Psoas muscle (tissue), 7 donors: ENCODE measurements at regions not wholly inside any gene's neighbourhood (a gene's known extent, or its start where the extent isn't known, plus 50 kb on each side); places are given as distances from the start of the nearest gene placed in this dataset.
"Not testable (repeated sequence)": the region's sequence is repeated elsewhere in the genome, so short reads cannot be mapped to it uniquely, and the experiment has no call there.

Experiments used
- ATAC-seq, 4 donors: fragments of 200-7000 bp; cut with Tn5 transposase; one replicate each; pipeline ENCODE4 v1.9.1; 2020; ENCODE audit warnings: moderate library complexity in 3 of 4, mild to moderate bottlenecking in 2 of 4
- DNase-seq, 2 donors: peaks; one replicate each; pipeline ENCODE4 v3.0.0-alpha.2; 2020
- H3K27ac ChIP-seq: fragments of 200-600 bp; one replicate; pipeline ENCODE4 v1.8.0; 2022
- H3K27me3 ChIP-seq, 3 donors: fragments of 200-600 bp in 1 of 3; one replicate each; pipeline versions ENCODE4 v1.6.1 to v1.8.0; 2013 to 2022; ENCODE audit warnings: low read length in 2 of 3, mild to moderate bottlenecking in 2 of 3, moderate library complexity in 1 of 3; ENCODE audit not compliant: insufficient read depth in 3 of 3
- H3K36me3 ChIP-seq, 2 donors: fragments of 200-600 bp in 1 of 2; one replicate each; pipeline versions ENCODE4 v1.6.1 to v1.8.0; 2013 to 2022; ENCODE audit warnings: low read depth in 1 of 2, mild to moderate bottlenecking in 1 of 2, moderate library complexity in 1 of 2; ENCODE audit not compliant: insufficient read depth in 1 of 2
- H3K4me1 ChIP-seq: fragments of 200-600 bp; one replicate; pipeline ENCODE4 v1.8.0; 2022
- H3K4me3 ChIP-seq: fragments of 200-600 bp; one replicate; pipeline ENCODE4 v1.8.0; 2022; ENCODE audit warnings: mild to moderate bottlenecking
- H3K9me3 ChIP-seq: fragments of 200-600 bp; one replicate; pipeline ENCODE4 v1.8.0; 2022
- WGBS, 3 donors: extraction: QIAGEN DNeasy Blood & Tissue Kit; methylation state at CpG; one replicate each; pipeline versions ENCODE4 v1.1.6 to v1.1.7; 2013; 5-methylcytosine and 5-hydroxymethylcytosine counted together
- intact Hi-C, 2 donors: fragments of 100-400 bp; cut with DNase I; formaldehyde crosslinking; loops; one replicate each; pipeline versions ENCODE4 v1.11.0 to v1.14.2; 2022
- TF ChIP-seq, protein P1 (sequence below): fragments of 200-600 bp; IDR thresholded peaks from one replicate; pipeline ENCODE4 v1.8.0; 2022; ENCODE audit warnings: antibody characterized with exemption
- donor health status: healthy with polysubstance abuse.
- donor health status: DM: no; HTN: no; CAD: no; lungs with moderate emphysema.
- donor health status: Bipolar disorder and iron deficiency.
- donor health status: healthy.
- donor health status: DM: yes; HTN: yes; CAD: no.
- donor health status: DM: no; HTN: no; CAD: no.
- donor health status: DM: yes; HTN: yes; CAD: no.

DNA sequence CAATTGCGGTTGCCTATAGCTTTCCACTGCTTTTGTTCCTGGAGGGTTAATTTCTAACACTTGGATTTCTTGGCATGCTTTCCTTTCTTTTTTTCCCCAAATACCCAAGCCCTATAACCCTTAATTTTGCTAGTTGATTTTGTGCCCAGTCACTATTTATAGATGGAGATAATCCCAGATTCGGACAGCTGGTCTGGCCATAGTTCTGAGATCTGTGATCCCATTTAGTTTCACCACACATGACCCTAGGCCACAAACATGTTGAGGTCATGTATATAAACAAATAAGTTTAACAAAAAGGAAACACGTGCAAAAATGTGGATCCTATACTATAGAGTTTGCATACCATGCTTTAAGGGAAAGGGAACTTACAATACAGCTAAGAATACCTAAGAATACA lies 111.4 kb downstream of the ZMAT3 start:
- 28 to 30% (median 30%) methylated on average over 3 of the region's 3 CpGs for WGBS, 3 donors
- ATAC-seq: no peak

DNA sequence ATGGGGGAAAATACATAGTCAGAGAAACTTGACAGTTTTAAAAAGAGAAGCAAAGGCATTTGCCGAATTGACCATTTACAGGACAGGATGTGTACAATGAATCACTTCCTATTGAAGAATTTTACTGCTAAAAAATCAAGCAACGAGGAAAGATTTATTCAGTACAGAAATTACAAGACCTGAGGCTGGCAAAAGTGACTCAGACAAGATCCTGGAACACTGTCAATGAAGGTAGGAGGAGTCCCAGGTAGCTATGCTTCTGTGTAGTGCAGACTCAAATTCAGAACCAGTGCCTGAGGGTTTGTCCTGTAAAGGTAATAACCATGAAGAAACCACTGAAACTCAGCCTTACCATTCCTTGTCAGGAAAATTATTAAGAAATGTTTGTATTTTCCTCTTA lies 120.9 kb downstream of the ZMAT3 start:
- Histone ChIP-seq H3K9me3 (no peaks in the 10 kb centered on the region), H3K4me3 (no peak overlapping the region), H3K27me3 (no peaks in the 10 kb centered on the region), H3K36me3 (no peaks in the 10 kb centered on the region), H3K27ac (no peak overlapping the region), H3K4me1 (no peaks in the 10 kb centered on the region)
- TF ChIP-seq, protein P1, sequence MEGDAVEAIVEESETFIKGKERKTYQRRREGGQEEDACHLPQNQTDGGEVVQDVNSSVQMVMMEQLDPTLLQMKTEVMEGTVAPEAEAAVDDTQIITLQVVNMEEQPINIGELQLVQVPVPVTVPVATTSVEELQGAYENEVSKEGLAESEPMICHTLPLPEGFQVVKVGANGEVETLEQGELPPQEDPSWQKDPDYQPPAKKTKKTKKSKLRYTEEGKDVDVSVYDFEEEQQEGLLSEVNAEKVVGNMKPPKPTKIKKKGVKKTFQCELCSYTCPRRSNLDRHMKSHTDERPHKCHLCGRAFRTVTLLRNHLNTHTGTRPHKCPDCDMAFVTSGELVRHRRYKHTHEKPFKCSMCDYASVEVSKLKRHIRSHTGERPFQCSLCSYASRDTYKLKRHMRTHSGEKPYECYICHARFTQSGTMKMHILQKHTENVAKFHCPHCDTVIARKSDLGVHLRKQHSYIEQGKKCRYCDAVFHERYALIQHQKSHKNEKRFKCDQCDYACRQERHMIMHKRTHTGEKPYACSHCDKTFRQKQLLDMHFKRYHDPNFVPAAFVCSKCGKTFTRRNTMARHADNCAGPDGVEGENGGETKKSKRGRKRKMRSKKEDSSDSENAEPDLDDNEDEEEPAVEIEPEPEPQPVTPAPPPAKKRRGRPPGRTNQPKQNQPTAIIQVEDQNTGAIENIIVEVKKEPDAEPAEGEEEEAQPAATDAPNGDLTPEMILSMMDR: no peak
- ATAC-seq (no peak), DNase-seq (no peak)
- 60 to 78% (median 68%) methylated on average over 2 of the region's 2 CpGs for WGBS, 3 donors
- intact Hi-C loops: no loop called here

More for the DNA sequence above, 111.4 kb downstream of the ZMAT3 start:
- no peak overlapping the region for H3K4me3 ChIP-seq
- no peak for DNase-seq
- TF ChIP-seq, protein P1: no peak
- no peaks in the 10 kb centered on the region for H3K9me3 ChIP-seq
- H3K36me3 ChIP-seq: no peaks in the 10 kb centered on the region
- no peak overlapping the region for H3K27ac ChIP-seq
- no peaks in the 10 kb centered on the region for H3K27me3 ChIP-seq
- no peaks in the 10 kb centered on the region for H3K4me1 ChIP-seq
- intact Hi-C loops: no loop called here

DNA sequence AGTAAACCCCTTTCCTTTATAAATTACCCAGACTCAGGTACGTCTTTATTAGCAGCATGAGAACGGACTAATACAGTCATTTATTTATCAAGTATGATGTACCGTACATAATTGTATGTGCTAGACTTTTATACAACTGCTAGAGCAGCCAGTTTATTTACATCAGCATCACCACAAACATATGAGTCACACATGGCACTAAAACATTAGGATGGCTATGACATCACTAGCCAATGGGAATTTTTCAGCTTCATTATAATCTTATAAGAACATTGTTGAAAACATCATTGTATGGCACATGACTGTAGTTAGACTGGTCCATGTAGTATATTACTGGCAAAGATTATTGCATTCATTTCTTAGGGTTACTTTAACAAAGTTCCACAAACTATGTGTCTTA lies 121.7 kb downstream of the ZMAT3 start:
- 92 to 95% (median 95%) methylated on average over 3 of the region's 3 CpGs for WGBS, 3 donors
- intact Hi-C loops: no loop called here
- Histone ChIP-seq H3K9me3 (no peaks in the 10 kb centered on the region), H3K36me3 (no peaks in the 10 kb centered on the region), H3K4me3 (no peak overlapping the region), H3K4me1 (no peaks in the 10 kb centered on the region), H3K27me3 (no peaks in the 10 kb centered on the region), H3K27ac (no peak overlapping the region)
- no peak for DNase-seq
- TF ChIP-seq, protein P1: no peak
- ATAC-seq: no peak

DNA sequence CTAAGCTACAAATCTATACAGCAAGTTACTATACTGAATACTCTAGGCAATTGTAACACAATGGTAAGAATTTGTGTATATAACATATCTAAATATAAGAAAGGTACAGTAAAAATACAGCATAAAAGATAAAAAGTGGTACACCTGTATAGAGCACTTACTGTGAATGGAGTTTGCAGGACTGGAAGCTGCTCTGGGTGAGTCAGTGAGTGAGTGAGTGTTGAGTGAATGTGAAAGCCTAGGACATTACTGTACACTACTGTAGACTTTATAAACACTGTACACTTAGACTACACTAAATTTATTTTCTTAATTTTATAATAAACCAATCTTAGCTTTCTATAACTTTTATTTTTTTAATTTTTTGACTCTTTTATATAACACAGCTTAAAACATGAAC lies 123.1 kb downstream of the ZMAT3 start:
- ATAC-seq (no peak), DNase-seq (no peak)
- no peaks in the 10 kb centered on the region for H3K27me3 ChIP-seq
- no peak overlapping the region for H3K4me3 ChIP-seq
- intact Hi-C loops: no loop called here
- TF ChIP-seq, protein P1: no peak
- H3K9me3 ChIP-seq: no peaks in the 10 kb centered on the region
- no peaks in the 10 kb centered on the region for H3K4me1 ChIP-seq
- no peak overlapping the region for H3K27ac ChIP-seq
- H3K36me3 ChIP-seq: no peaks in the 10 kb centered on the region

DNA sequence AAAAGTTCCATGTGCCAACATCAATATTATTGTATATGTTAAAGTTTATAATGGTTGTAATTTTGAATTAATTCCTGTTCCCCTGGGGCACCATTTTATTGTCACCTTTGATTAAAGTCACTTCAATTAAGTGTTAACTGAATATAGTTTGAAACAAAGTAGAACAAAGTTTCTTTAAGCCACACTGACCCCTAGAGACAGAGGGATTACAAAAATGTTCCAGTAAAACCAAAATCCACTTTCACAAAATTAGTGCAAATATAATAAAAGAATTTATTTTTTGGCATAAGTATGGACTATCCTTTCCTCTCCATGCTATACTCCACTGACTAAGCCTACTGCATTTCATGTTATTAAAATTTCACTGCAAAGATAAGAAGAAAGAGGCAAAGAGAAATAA lies 123.9 kb downstream of the ZMAT3 start:
- no peaks in the 10 kb centered on the region for H3K27me3 ChIP-seq
- H3K27ac ChIP-seq: no peak overlapping the region
- no peak for ATAC-seq
- intact Hi-C loops: no loop called here
- no peaks in the 10 kb centered on the region for H3K36me3 ChIP-seq
- H3K9me3 ChIP-seq: no peaks in the 10 kb centered on the region
- no peak for DNase-seq
- no peak overlapping the region for H3K4me3 ChIP-seq
- no peaks in the 10 kb centered on the region for H3K4me1 ChIP-seq
- TF ChIP-seq, protein P1: no peak

DNA sequence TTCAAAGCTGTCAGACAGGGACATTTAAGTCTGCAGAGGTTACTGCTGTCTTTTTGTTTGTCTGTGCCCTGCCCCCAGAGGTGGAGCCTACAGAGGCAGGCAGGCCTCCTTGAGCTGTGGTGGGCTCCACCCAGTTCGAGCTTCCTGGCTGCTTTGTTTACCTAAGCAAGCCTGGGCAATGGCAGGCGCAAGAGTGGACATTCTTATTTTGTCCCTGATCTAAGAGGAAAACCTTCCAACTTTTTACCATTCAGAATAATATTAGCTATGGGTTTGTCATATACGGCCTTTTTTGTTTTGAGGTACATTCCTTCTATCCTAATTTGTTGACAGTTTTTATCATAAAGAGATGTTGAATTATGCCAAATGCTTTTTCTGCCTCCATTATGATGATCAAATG lies 129.3 kb downstream of the ZMAT3 start:
- ATAC-seq, H3K27ac ChIP-seq, H3K4me3 ChIP-seq, H3K27me3 ChIP-seq, DNase-seq, H3K4me1 ChIP-seq, intact Hi-C loops, H3K36me3 ChIP-seq, H3K9me3 ChIP-seq: not testable (repeated sequence)
- 54 to 71% (median 62%) methylated on average over 2 to 3 of the region's 3 CpGs for WGBS, 3 donors
